ENCODE measurements at regions not wholly inside any gene's neighbourhood (a gene's known extent, or its start where the extent isn't known, plus 50 kb on each side); places are given as distances from the start of the nearest gene placed in this dataset.

DNA sequence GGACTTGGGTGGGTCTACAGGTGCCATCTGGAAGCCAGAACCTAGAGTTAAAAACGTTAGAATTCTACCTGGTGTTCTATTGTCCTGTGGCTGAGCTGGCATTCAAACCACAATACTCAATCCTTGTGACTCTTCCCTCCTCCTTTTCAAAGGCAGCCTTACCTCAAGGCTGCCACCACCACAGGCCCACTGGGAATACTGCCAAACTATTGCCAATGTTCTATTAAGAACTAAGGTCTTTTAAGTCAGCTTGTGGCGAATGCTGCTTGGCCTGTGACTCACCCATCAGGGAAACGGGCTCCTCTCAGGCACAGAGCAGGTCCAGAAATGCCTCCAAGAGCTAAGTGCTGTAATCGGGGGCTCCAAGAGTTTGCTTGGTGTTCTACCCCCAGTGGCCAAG lies 1008.4 kb downstream of the JRKL start (continued):
- TF ChIP-seq, protein P1, sequence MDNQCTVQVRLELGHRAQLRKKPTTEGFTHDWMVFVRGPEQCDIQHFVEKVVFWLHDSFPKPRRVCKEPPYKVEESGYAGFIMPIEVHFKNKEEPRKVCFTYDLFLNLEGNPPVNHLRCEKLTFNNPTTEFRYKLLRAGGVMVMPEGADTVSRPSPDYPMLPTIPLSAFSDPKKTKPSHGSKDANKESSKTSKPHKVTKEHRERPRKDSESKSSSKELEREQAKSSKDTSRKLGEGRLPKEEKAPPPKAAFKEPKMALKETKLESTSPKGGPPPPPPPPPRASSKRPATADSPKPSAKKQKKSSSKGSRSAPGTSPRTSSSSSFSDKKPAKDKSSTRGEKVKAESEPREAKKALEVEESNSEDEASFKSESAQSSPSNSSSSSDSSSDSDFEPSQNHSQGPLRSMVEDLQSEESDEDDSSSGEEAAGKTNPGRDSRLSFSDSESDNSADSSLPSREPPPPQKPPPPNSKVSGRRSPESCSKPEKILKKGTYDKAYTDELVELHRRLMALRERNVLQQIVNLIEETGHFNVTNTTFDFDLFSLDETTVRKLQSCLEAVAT (IDR thresholded peaks at IDR 0.05): no peak

DNA sequence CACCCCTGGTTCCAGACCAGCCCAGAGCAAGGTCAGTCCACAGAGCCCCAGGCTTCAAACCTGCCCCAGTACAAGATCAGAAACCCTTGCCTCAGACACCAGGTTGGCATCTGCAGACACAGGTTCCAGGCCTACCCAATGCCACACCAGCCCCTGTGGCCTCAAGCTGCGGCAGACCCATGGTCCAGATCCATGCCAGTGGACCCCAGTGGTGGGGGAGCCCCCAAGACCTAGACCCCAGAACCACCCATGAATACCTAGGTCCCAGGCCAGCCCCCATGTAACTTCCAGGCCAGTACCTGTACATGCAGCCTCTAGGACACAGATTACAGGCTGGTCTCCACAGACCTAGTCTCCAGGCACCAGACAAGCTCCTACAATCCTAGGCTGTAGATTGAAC lies 1019.3 kb downstream of the JRKL start:
- RAD21 ChIA-PET (ENCODE audit: unreplicated experiment): no interaction called here
- no peak for FAIRE-seq
- no peaks in the 10 kb centered on the region for H3K27me3 ChIP-seq (replicated peaks in 1 of 2; ENCODE audit: control insufficient read depth in 2 of 2, insufficient read depth in 2 of 2, low read length in 1 of 2)
- no peak overlapping the region for H3K4me2 ChIP-seq (ENCODE audit: control insufficient read depth, insufficient read depth)
- no TSS peak for BruUV-seq (replicated peaks)
- H2AFZ ChIP-seq (ENCODE audit: control insufficient read depth, low read depth, low read length): no peak overlapping the region
- CTCF ChIA-PET: no interaction called here
- SMC1A ChIA-PET (ENCODE audit: uncharacterized antibody, unreplicated experiment): no interaction called here
- no peaks in the 10 kb centered on the region for H4K20me1 ChIP-seq (ENCODE audit: control insufficient read depth, insufficient read depth)
- no peak overlapping the region for H3K9ac ChIP-seq (ENCODE audit: control insufficient read depth, insufficient read depth, low read length)
- no peaks in the 10 kb centered on the region for H3K79me2 ChIP-seq (ENCODE audit: control insufficient read depth, insufficient read depth, low read length)
- POLR2A ChIA-PET: no interaction called here
- no peak for DNase-seq (ENCODE audit: low read depth, low spot score)
- H3K36me3 ChIP-seq (ENCODE audit: control insufficient read depth in 2 of 2, insufficient read depth in 2 of 2, low read length in 1 of 2): no peaks in the 10 kb centered on the region
- H3K4me1 ChIP-seq (ENCODE audit: control insufficient read depth, insufficient read depth, low read length): no peaks in the 10 kb centered on the region
- H3K27ac ChIP-seq (ENCODE audit: control insufficient read depth, insufficient read depth): no peak overlapping the region
- H3K4me3 ChIP-seq: no peak overlapping the region
- TF ChIP-seq PML (IDR thresholded peaks at IDR 0.05; ENCODE audit: low read length) (no peak), MYC (IDR thresholded peaks at IDR 0.05; ENCODE audit: insufficient read depth, insufficient read length, insufficient replicate concordance, low read length, severe bottlenecking) (no peak)
- TF ChIP-seq, protein P2, sequence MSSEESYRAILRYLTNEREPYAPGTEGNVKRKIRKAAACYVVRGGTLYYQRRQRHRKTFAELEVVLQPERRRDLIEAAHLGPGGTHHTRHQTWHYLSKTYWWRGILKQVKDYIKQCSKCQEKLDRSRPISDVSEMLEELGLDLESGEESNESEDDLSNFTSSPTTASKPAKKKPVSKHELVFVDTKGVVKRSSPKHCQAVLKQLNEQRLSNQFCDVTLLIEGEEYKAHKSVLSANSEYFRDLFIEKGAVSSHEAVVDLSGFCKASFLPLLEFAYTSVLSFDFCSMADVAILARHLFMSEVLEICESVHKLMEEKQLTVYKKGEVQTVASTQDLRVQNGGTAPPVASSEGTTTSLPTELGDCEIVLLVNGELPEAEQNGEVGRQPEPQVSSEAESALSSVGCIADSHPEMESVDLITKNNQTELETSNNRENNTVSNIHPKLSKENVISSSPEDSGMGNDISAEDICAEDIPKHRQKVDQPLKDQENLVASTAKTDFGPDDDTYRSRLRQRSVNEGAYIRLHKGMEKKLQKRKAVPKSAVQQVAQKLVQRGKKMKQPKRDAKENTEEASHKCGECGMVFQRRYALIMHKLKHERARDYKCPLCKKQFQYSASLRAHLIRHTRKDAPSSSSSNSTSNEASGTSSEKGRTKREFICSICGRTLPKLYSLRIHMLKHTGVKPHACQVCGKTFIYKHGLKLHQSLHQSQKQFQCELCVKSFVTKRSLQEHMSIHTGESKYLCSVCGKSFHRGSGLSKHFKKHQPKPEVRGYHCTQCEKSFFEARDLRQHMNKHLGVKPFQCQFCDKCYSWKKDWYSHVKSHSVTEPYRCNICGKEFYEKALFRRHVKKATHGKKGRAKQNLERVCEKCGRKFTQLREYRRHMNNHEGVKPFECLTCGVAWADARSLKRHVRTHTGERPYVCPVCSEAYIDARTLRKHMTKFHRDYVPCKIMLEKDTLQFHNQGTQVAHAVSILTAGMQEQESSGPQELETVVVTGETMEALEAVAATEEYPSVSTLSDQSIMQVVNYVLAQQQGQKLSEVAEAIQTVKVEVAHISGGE (CRISPR knock-in tag; IDR thresholded peaks at IDR 0.05): no peak
- H3K9me3 ChIP-seq (replicated peaks; ENCODE audit: control insufficient read depth, insufficient read depth, low read length): no peaks in the 10 kb centered on the region; the same call in 2 of the 3 replicates
- no peak for ATAC-seq
- intact Hi-C loops (cut with micrococcal nuclease; ENCODE audit: unreplicated experiment): no loop called here
- in situ Hi-C loops (cut with MboI): no loop called here
- 0% methylated on average over 1 of the region's 1 CpG for WGBS (ENCODE audit: insufficient coverage, insufficient replicate concordance, low lambda C conversion rate, missing lambda C conversion rate)

All from GM12878 (cell line).